Spleen (tissue), 11 donors: ENCODE measurements at regions not wholly inside any gene's neighbourhood (a gene's known extent, or its start where the extent isn't known, plus 50 kb on each side); places are given as distances from the start of the nearest gene placed in this dataset.

Experiments used
- DNase-seq: peaks from one replicate; pipeline ENCODE4 v3.0.0-alpha.2; 2020
- H3K27ac ChIP-seq, 8 donors: fragments of 200-600 bp; sonication (generic) in 7 of 8; 1 replicate in 4 of 8; 2 replicates in 4 of 8; pipeline versions ENCODE4 v1.5.0 to v1.8.0; 2016 to 2021; ENCODE audit warnings: inconsistent platforms in 4 of 8, mild to moderate bottlenecking in 4 of 8, moderate library complexity in 1 of 8
- H3K27me3 ChIP-seq, 7 donors: fragments of 200-600 bp; sonication (generic) in 6 of 7; replicated peaks in 1 of 7; 1 replicate in 4 of 7; 2 replicates in 3 of 7; pipeline versions ENCODE4 v1.5.0 to v1.8.0; 2016 to 2021; ENCODE audit warnings: inconsistent platforms in 3 of 7, mild to moderate bottlenecking in 1 of 7
- H3K36me3 ChIP-seq, 6 donors: fragments of 200-600 bp; sonication (generic) in 5 of 6; 1 replicate in 4 of 6; 2 replicates in 2 of 6; pipeline versions ENCODE4 v1.5.0 to v1.8.0; 2016 to 2021; ENCODE audit warnings: inconsistent platforms in 2 of 6
- H3K4me1 ChIP-seq, 6 donors: fragments of 200-600 bp; sonication (generic) in 5 of 6; 1 replicate in 3 of 6; 2 replicates in 3 of 6; pipeline versions ENCODE4 v1.5.0 to v1.8.0; 2016 to 2021; ENCODE audit warnings: inconsistent platforms in 3 of 6
- H3K4me3 ChIP-seq, 8 donors: fragments of 200-600 bp; sonication (generic) in 7 of 8; 1 replicate in 4 of 8; 2 replicates in 4 of 8; pipeline versions ENCODE4 v1.5.0 to v1.8.0; 2016 to 2021; ENCODE audit warnings: inconsistent platforms in 4 of 8, mild to moderate bottlenecking in 4 of 8, moderate library complexity in 2 of 8
- H3K9me3 ChIP-seq, 8 donors: fragments of 200-600 bp; sonication (generic) in 7 of 8; 1 replicate in 4 of 8; 2 replicates in 4 of 8; pipeline versions ENCODE4 v1.5.0 to v1.8.0; 2016 to 2021; ENCODE audit warnings: inconsistent platforms in 4 of 8
- CTCF ChIP-seq, 11 experiments: fragments of 200-600 bp in 7 of 11; fragments of 450-650 bp in 4 of 11; sonication (generic) in 4 of 11; IDR thresholded peaks in 8 of 11; conservative IDR thresholded peaks in 3 of 11; 1 replicate in 7 of 11; 2 replicates in 4 of 11; pipeline versions ENCODE4 v1.4.0 to v1.8.0; 2016 to 2021; ENCODE audit warnings: antibody characterized with exemption in 11 of 11, inconsistent platforms in 4 of 11, mild to moderate bottlenecking in 1 of 11
- POLR2A ChIP-seq, 3 donors: fragments of 450-650 bp; IDR thresholded peaks; one replicate each; pipeline ENCODE4 v1.5.1; 2017; ENCODE audit warnings: antibody characterized with exemption in 3 of 3, mild to moderate bottlenecking in 1 of 3
- POLR2AphosphoS5 ChIP-seq, 3 donors: sonication (generic); formaldehyde crosslinking; IDR thresholded peaks; one replicate each; pipeline ENCODE4 v1.5.1; 2017; ENCODE audit warnings: antibody characterized with exemption in 3 of 3
- WGBS, 5 donors: extraction: QIAGEN DNeasy Blood & Tissue Kit in 3 of 5; methylation state at CpG; one replicate each; pipeline versions ENCODE4 v1.1.5 to v1.1.7; 2013 to 2018; 5-methylcytosine and 5-hydroxymethylcytosine counted together
- intact Hi-C: fragments of 100-400 bp; cut with DNase I; formaldehyde crosslinking; loops from one replicate; pipeline ENCODE4 v1.15.0; 2023; ENCODE audit warnings: low total_unique reads
- donor health status: healthy with polysubstance abuse.
- donor health status: DM: no; HTN: no; CAD: no; lungs with moderate emphysema.
- donor health status: DM: no; HTN: no; CAD: no.
- donor health status: Bipolar disorder and iron deficiency.
- donor health status: healthy.
- donor health status: DM: no; HTN: no; CAD: no.
- donor health status: DM: yes; HTN: yes; CAD: no.

- H3K27me3 ChIP-seq = no peaks in the 10 kb centered on the region
- no peak overlapping the region for H3K27ac ChIP-seq
- no peak for DNase-seq
- H3K4me1 ChIP-seq = no peaks in the 10 kb centered on the region
- intact Hi-C loops = no loop called here
- no peak overlapping the region for H3K4me3 ChIP-seq
- TF ChIP-seq CTCF (IDR thresholded peaks at IDR 0.05 in 8 of 11, conservative IDR thresholded peaks at IDR 0.05 in 3 of 11) = no peak
- H3K36me3 ChIP-seq = no peaks in the 10 kb centered on the region
- 67 to 95% (median 78%) methylated on average over 1 of the region's 1 CpG for WGBS, 5 donors
- no peaks in the 10 kb centered on the region for H3K9me3 ChIP-seq
Measured at GRCh38 chr21:18129526-18129925, 115.1 kb upstream of the CHODL start.

- intact Hi-C loops = no loop called here
- DNase-seq = no peak
- TF ChIP-seq POLR2A (IDR thresholded peaks at IDR 0.05) (no peak), CTCF (IDR thresholded peaks at IDR 0.05 in 8 of 11, conservative IDR thresholded peaks at IDR 0.05 in 3 of 11) (no peak), POLR2AphosphoS5 (IDR thresholded peaks at IDR 0.05) (no peak)
- Histone ChIP-seq H3K27me3 (no peaks in the 10 kb centered on the region), H3K27ac (no peak overlapping the region), H3K4me3 (no peak overlapping the region), H3K9me3 (no peaks in the 10 kb centered on the region), H3K36me3 (no peaks in the 10 kb centered on the region), H3K4me1 (no peaks in the 10 kb centered on the region)
- 60 to 81% (median 64%) methylated on average over 1 of the region's 1 CpG for WGBS, 5 donors
Measured at GRCh38 chr21:18118566-18118965, 126.1 kb upstream of the CHODL start.

- intact Hi-C loops = no loop called here
- Histone ChIP-seq H3K27me3 (no peaks in the 10 kb centered on the region), H3K27ac (no peak overlapping the region), H3K9me3 (no peaks in the 10 kb centered on the region), H3K36me3 (no peaks in the 10 kb centered on the region), H3K4me3 (no peak overlapping the region), H3K4me1 (no peaks in the 10 kb centered on the region)
- DNase-seq = no peak
- 43 to 65% (median 54%) methylated on average over 1 of the region's 1 CpG for WGBS, 5 donors
- TF ChIP-seq CTCF (IDR thresholded peaks at IDR 0.05 in 8 of 11, conservative IDR thresholded peaks at IDR 0.05 in 3 of 11) = no peak
- TF ChIP-seq POLR2AphosphoS5 (IDR thresholded peaks at IDR 0.05) = no peak
- TF ChIP-seq POLR2A (IDR thresholded peaks at IDR 0.05) = no peak
Measured at GRCh38 chr21:18117176-18117575, 127.5 kb upstream of the CHODL start.

GRCh38 chr21:18114810-18115209 lies 129.8 kb upstream of the CHODL start:
- WGBS, 5 donors = 50 to 85% (median 79%) methylated on average over 1 of the region's 1 CpG
- H3K9me3 ChIP-seq = no peaks in the 10 kb centered on the region
- no peak overlapping the region for H3K27ac ChIP-seq
- no peaks in the 10 kb centered on the region for H3K36me3 ChIP-seq
- no peak for DNase-seq
- intact Hi-C loops = no loop called here
- no peaks in the 10 kb centered on the region for H3K4me1 ChIP-seq
- no peaks in the 10 kb centered on the region for H3K27me3 ChIP-seq
- TF ChIP-seq POLR2A (IDR thresholded peaks at IDR 0.05) = no peak
- TF ChIP-seq POLR2AphosphoS5 (IDR thresholded peaks at IDR 0.05) = no peak
- no peak for TF ChIP-seq CTCF (IDR thresholded peaks at IDR 0.05 in 8 of 11, conservative IDR thresholded peaks at IDR 0.05 in 3 of 11)
- no peak overlapping the region for H3K4me3 ChIP-seq
